Pancreas (tissue), 10 donors: ENCODE measurements at regions not wholly inside any gene's neighbourhood (a gene's known extent, or its start where the extent isn't known, plus 50 kb on each side); places are given as distances from the start of the nearest gene placed in this dataset.
"Not testable (repeated sequence)": the region's sequence is repeated elsewhere in the genome, so short reads cannot be mapped to it uniquely, and the experiment has no call there.

Experiments
- ATAC-seq, 4 donors: fragments of 200-7000 bp; cut with Tn5 transposase; one replicate each; pipeline versions ENCODE4 v1.8.0 to v1.9.1; 2020; ENCODE audit warnings: mild to moderate bottlenecking in 4 of 4, moderate library complexity in 4 of 4
- DNase-seq, 6 donors: peaks; one replicate each; pipeline ENCODE4 v3.0.0-alpha.2; 2020
- FAIRE-seq: peaks from 2 replicates; lab custom pipeline; 2012; peaks lifted over from hg19 to GRCh38; lab: Jason Lieb, UNC
- H3K27ac ChIP-seq, 4 donors: fragments of 200-600 bp; sonication (generic); 1 replicate in 3 of 4; 2 replicates in 1 of 4; pipeline versions ENCODE4 v1.5.0 to v1.8.0; 2020
- H3K27me3 ChIP-seq, 4 donors: fragments of 200-600 bp; one replicate each; pipeline ENCODE4 v1.8.0; 2021
- H3K36me3 ChIP-seq, 3 donors: fragments of 200-600 bp; sonication (generic) in 1 of 3; one replicate each; pipeline versions ENCODE4 v1.5.0 to v1.8.0; 2020 to 2021
- H3K4me1 ChIP-seq, 3 donors: fragments of 200-600 bp; one replicate each; pipeline ENCODE4 v1.8.0; 2021
- H3K4me3 ChIP-seq, 4 donors: fragments of 200-600 bp; sonication (generic) in 2 of 4; one replicate each; pipeline versions ENCODE4 v1.5.0 to v1.8.0; 2020 to 2021
- H3K9me3 ChIP-seq, 4 donors: fragments of 200-600 bp; one replicate each; pipeline ENCODE4 v1.8.0; 2021
- WGBS, 2 donors: extraction: QIAGEN DNeasy Blood & Tissue Kit; methylation state at CpG; one replicate each; pipeline ENCODE4 v1.1.7; 2013; 5-methylcytosine and 5-hydroxymethylcytosine counted together
- intact Hi-C, 3 donors: fragments of 100-400 bp; cut with DNase I; formaldehyde crosslinking; loops; one replicate each; pipeline versions ENCODE4 v1.11.1 to v1.14.2; 2022
- donor health status: healthy with polysubstance abuse.
- donor health status: DM: no; HTN: no; CAD: no; lungs with moderate emphysema.
- donor health status: DM: no; HTN: no; CAD: no.
- donor health status: control.
- donor health status: control.
- donor health status: Bipolar disorder and iron deficiency.
- donor health status: DM: yes; HTN: yes; CAD: no.
- donor health status: DM: no; HTN: no; CAD: no.
- donor health status: DM: no; HTN: no; CAD: no.
- donor health status: DM: yes; HTN: yes; CAD: no.

GRCh38 chr16:88227722-88228482 is 154.9 kb upstream of the ZNF469 start:
- H3K4me1 ChIP-seq, intact Hi-C loops, H3K36me3 ChIP-seq, H3K9me3 ChIP-seq, ATAC-seq, H3K27ac ChIP-seq, H3K4me3 ChIP-seq, DNase-seq, H3K27me3 ChIP-seq, FAIRE-seq: not testable (repeated sequence)
- 75 to 79% methylated on average over 27 to 36 of the region's 36 CpGs for WGBS, 2 donors

GRCh38 chr16:88228751-88229150 is 154.0 kb upstream of the ZNF469 start:
- WGBS, 2 donors, result 36 to 54% methylated on average over 8 of the region's 8 CpGs
- H3K4me3 ChIP-seq, H3K27me3 ChIP-seq, FAIRE-seq, H3K9me3 ChIP-seq, H3K27ac ChIP-seq, ATAC-seq, H3K36me3 ChIP-seq, intact Hi-C loops, H3K4me1 ChIP-seq, DNase-seq: not testable (repeated sequence)

GRCh38 chr16:88229710-88230109 is 153.0 kb upstream of the ZNF469 start:
- DNase-seq, ATAC-seq, H3K4me3 ChIP-seq, FAIRE-seq, H3K9me3 ChIP-seq, H3K27me3 ChIP-seq, H3K27ac ChIP-seq, H3K4me1 ChIP-seq, H3K36me3 ChIP-seq, intact Hi-C loops: not testable (repeated sequence)
- WGBS, 2 donors, result 79 to 92% methylated on average over 11 to 12 of the region's 12 CpGs

GRCh38 chr16:88230276-88230966 is 152.3 kb upstream of the ZNF469 start:
- intact Hi-C loops, H3K9me3 ChIP-seq, H3K4me1 ChIP-seq, ATAC-seq, DNase-seq, H3K36me3 ChIP-seq, H3K4me3 ChIP-seq, H3K27ac ChIP-seq, FAIRE-seq, H3K27me3 ChIP-seq: not testable (repeated sequence)
- 77 to 90% methylated on average over 14 to 17 of the region's 24 CpGs for WGBS, 2 donors

- H3K4me3 ChIP-seq, DNase-seq, ATAC-seq, H3K9me3 ChIP-seq, H3K4me1 ChIP-seq, H3K27me3 ChIP-seq, FAIRE-seq, intact Hi-C loops, H3K27ac ChIP-seq, H3K36me3 ChIP-seq: not testable (repeated sequence)
- WGBS, 2 donors, result 78 to 80% methylated on average over 13 to 17 of the region's 19 CpGs
Measured at GRCh38 chr16:88230967-88231615, 151.7 kb upstream of the ZNF469 start.

- DNase-seq, H3K27ac ChIP-seq, H3K36me3 ChIP-seq, H3K4me3 ChIP-seq, intact Hi-C loops, H3K27me3 ChIP-seq, H3K4me1 ChIP-seq, H3K9me3 ChIP-seq, ATAC-seq, FAIRE-seq: not testable (repeated sequence)
- WGBS, 2 donors, result 80 to 88% methylated on average over 13 of the region's 13 CpGs
Measured at GRCh38 chr16:88231839-88232238, 150.9 kb upstream of the ZNF469 start.

GRCh38 chr16:88232401-88233258 is 150.1 kb upstream of the ZNF469 start:
- ATAC-seq (peak; percentile 9 to 48 (median 26)), DNase-seq (peak in 1 of 6 donors; percentile 38)
- intact Hi-C loops, FAIRE-seq, H3K36me3 ChIP-seq, H3K4me1 ChIP-seq, H3K27me3 ChIP-seq, H3K4me3 ChIP-seq, H3K9me3 ChIP-seq: not testable (repeated sequence)
- H3K27ac ChIP-seq, result peak overlapping the region; percentile 28 to 50 (median 34)
- WGBS, 2 donors, result 41 to 42% methylated on average over 30 to 31 of the region's 31 CpGs

GRCh38 chr16:88233621-88234420 is 148.9 kb upstream of the ZNF469 start:
- H3K36me3 ChIP-seq, H3K4me3 ChIP-seq, DNase-seq, FAIRE-seq, ATAC-seq, intact Hi-C loops, H3K27me3 ChIP-seq, H3K9me3 ChIP-seq: not testable (repeated sequence)
- 84 to 88% methylated on average over 21 to 23 of the region's 23 CpGs for WGBS, 2 donors
- peaks cover 0 to 14% (median 4%) of the 10 kb centered on the region in 3 donors for H3K4me1 ChIP-seq
- peak overlapping the region; percentile 48 to 77 (median 62) for H3K27ac ChIP-seq

GRCh38 chr16:88234421-88235271 is 148.1 kb upstream of the ZNF469 start:
- peak; percentile 75 to 85 (median 82) for ATAC-seq
- peak in 2 of 6 donors; percentile 23 to 40 for DNase-seq
- H3K27me3 ChIP-seq, intact Hi-C loops, H3K9me3 ChIP-seq, H3K4me3 ChIP-seq, H3K36me3 ChIP-seq, FAIRE-seq: not testable (repeated sequence)
- 45 to 47% methylated on average over 38 to 42 of the region's 46 CpGs for WGBS, 2 donors
- H3K27ac ChIP-seq, result peak overlapping the region; percentile 60 to 77 (median 62)
- H3K4me1 ChIP-seq, result peaks cover 0 to 14% (median 4%) of the 10 kb centered on the region in 3 donors

- H3K27me3 ChIP-seq, H3K9me3 ChIP-seq, FAIRE-seq, H3K4me3 ChIP-seq, DNase-seq, H3K36me3 ChIP-seq, intact Hi-C loops, ATAC-seq: not testable (repeated sequence)
- peaks cover 0 to 14% (median 4%) of the 10 kb centered on the region in 3 donors for H3K4me1 ChIP-seq
- 72 to 79% methylated on average over 6 of the region's 6 CpGs for WGBS, 2 donors
- peak overlapping the region in 1 of 4 donors; percentile 77 for H3K27ac ChIP-seq
Measured at GRCh38 chr16:88235691-88236090, 147.1 kb upstream of the ZNF469 start.
